HCT116 (cell line): ENCODE measurements at regions not wholly inside any gene's neighbourhood (a gene's known extent, or its start where the extent isn't known, plus 50 kb on each side); places are given as distances from the start of the nearest gene placed in this dataset.

Experiments
- ATAC-seq: fragments of 200-7000 bp; cut with Tn5 transposase; 2 replicates; pipeline ENCODE4 v1.9.1; 2020; ENCODE audit warnings: mild to moderate bottlenecking, moderate library complexity
- BruUV-seq: library from RNA; stranded (reverse); fragments of 400-500 nt; replicated peaks from 2 replicates; lab custom pipeline; 2021; lab: Mats Ljungman, UMichigan
- CTCF ChIA-PET: fragments of 300-600 bp; sonication (Branson Sonifier 250); formaldehyde crosslinking; loops from one replicate; lab custom pipeline; 2021; ENCODE audit warnings: antibody characterized with exemption; lab: Charles Lee
- POLR2A ChIA-PET: fragments of 300-600, 350-600 bp; sonication (Branson Sonifier 250); formaldehyde crosslinking; loops from one replicate; lab custom pipeline; 2021; ENCODE audit warnings: antibody characterized with exemption; lab: Charles Lee
- RAD21 ChIA-PET, 2 experiments: fragments of 300-600 bp; sonication (Branson Sonifier 250); formaldehyde crosslinking; loops; one replicate each; lab custom pipeline; 2023; ENCODE audit warnings: low total read pairs in 2 of 2; ENCODE audit not compliant: uncharacterized antibody in 2 of 2, unreplicated experiment in 2 of 2, low non-redundant PET in 1 of 2; lab: Charles Lee
- DNase-seq: peaks from one replicate; pipeline ENCODE4 v3.0.0-alpha.2; 2010; ENCODE audit warnings: low read depth, low spot score
- H2AFZ ChIP-seq: fragments of 200-600 bp; shearing (Covaris generic), sonication (generic); 2 replicates; pipeline ENCODE4 v1.6.1; 2017; ENCODE audit warnings: low read depth, mixed run types, mixed read lengths, antibody characterized with exemption, low read length; ENCODE audit not compliant: poor library complexity, severe bottlenecking
- H3K27ac ChIP-seq: 2 replicates; pipeline ENCODE4 v1.5.1; 2012; ENCODE audit warnings: low read depth, low read length
- H3K27me3 ChIP-seq: fragments of 200-600 bp; sonication (generic); 2 replicates; pipeline ENCODE4 v1.6.1; 2016; ENCODE audit warnings: mixed run types, low read length, mixed read lengths; ENCODE audit not compliant: insufficient read depth
- H3K36me3 ChIP-seq, 2 experiments: fragments of 200-500 bp in 1 of 2; fragments of 200-600 bp in 1 of 2; sonication (Bioruptor generic) in 1 of 2; sonication (generic) in 1 of 2; 2 replicates each; pipeline versions ENCODE4 v1.5.1 to v1.6.1; 2014 to 2016; ENCODE audit warnings: low read length in 2 of 2, inconsistent platforms in 1 of 2, mixed read lengths in 1 of 2, mixed run types in 1 of 2; ENCODE audit not compliant: insufficient read depth in 2 of 2, control insufficient read depth in 1 of 2
- H3K4me1 ChIP-seq, 2 experiments: fragments of 200-600 bp in 1 of 2; sonication (generic) in 1 of 2; 2 replicates each; pipeline versions ENCODE4 v1.5.1 to v1.6.1; 2012 to 2017; ENCODE audit warnings: low read length in 2 of 2, inconsistent platforms in 1 of 2, mild to moderate bottlenecking in 1 of 2, mixed read lengths in 1 of 2, mixed run types in 1 of 2, moderate library complexity in 1 of 2; ENCODE audit not compliant: insufficient read depth in 2 of 2, control insufficient read depth in 1 of 2
- H3K4me2 ChIP-seq: fragments of 200-600 bp; sonication (generic); 2 replicates; pipeline ENCODE4 v1.6.1; 2017; ENCODE audit warnings: mixed run types, low read length, mixed read lengths
- H3K4me3 ChIP-seq, 2 experiments: fragments of 200-600 bp in 1 of 2; sonication (generic) in 1 of 2; replicated peaks in 1 of 2; 2 replicates each; pipeline ENCODE4 v1.5.1; 2011 to 2016; ENCODE audit warnings: low read length in 2 of 2, control low read depth in 1 of 2, low read depth in 1 of 2, mild to moderate bottlenecking in 1 of 2, mixed read lengths in 1 of 2, mixed run types in 1 of 2
- H3K79me2 ChIP-seq: fragments of 200-600 bp; sonication (generic); 2 replicates; pipeline ENCODE4 v1.6.1; 2017; ENCODE audit warnings: mild to moderate bottlenecking, mixed run types, low read length, moderate library complexity, mixed read lengths; ENCODE audit not compliant: insufficient read depth
- H3K9ac ChIP-seq: fragments of 200-600 bp; sonication (generic); 2 replicates; pipeline ENCODE4 v1.6.1; 2016; ENCODE audit warnings: low read length, mixed read lengths
- H3K9me2 ChIP-seq: fragments of 200-600 bp; sonication (generic), shearing (Covaris generic); 2 replicates; pipeline ENCODE4 v1.6.1; 2017; ENCODE audit warnings: mixed run types, mild to moderate bottlenecking, moderate library complexity; ENCODE audit not compliant: insufficient read depth
- H3K9me3 ChIP-seq, 2 experiments: fragments of 200-500 bp in 1 of 2; fragments of 200-600 bp in 1 of 2; sonication (Bioruptor generic) in 1 of 2; sonication (generic) in 1 of 2; 2 replicates each; pipeline ENCODE4 v1.6.1; 2014 to 2017; ENCODE audit warnings: low read length in 2 of 2, mixed read lengths in 2 of 2, inconsistent platforms in 1 of 2, low read depth in 1 of 2, mild to moderate bottlenecking in 1 of 2, mixed run types in 1 of 2, moderate library complexity in 1 of 2; ENCODE audit not compliant: control insufficient read depth in 1 of 2, insufficient read depth in 1 of 2
- H4K20me1 ChIP-seq: fragments of 200-600 bp; sonication (generic), shearing (Covaris generic); 2 replicates; pipeline ENCODE4 v1.6.1; 2017; ENCODE audit warnings: mixed run types, mild to moderate bottlenecking, moderate library complexity; ENCODE audit not compliant: insufficient read depth
- CEBPB ChIP-seq: IDR thresholded peaks from 2 replicates; pipeline ENCODE4 v1.6.1; 2012; ENCODE audit warnings: low read depth
- EGR1 ChIP-seq: IDR thresholded peaks from 2 replicates; pipeline ENCODE4 v1.6.1; 2012; ENCODE audit warnings: low read depth
- ELF1 ChIP-seq: IDR thresholded peaks from 2 replicates; pipeline ENCODE4 v1.6.1; 2012; ENCODE audit warnings: low read depth, borderline replicate concordance
- EZH2 ChIP-seq: fragments of 200-600 bp; sonication (generic); IDR thresholded peaks from 2 replicates; pipeline ENCODE4 v1.6.1; 2017; ENCODE audit warnings: antibody characterized with exemption, mixed run types
- EZH2phosphoT487 ChIP-seq: fragments of 200-600 bp; IDR thresholded peaks from 2 replicates; pipeline ENCODE4 v1.6.1; 2018; ENCODE audit warnings: antibody characterized with exemption, borderline replicate concordance
- FOSL1 ChIP-seq: IDR thresholded peaks from 2 replicates; pipeline ENCODE4 v1.6.1; 2012; ENCODE audit warnings: low read depth
- JUND ChIP-seq: IDR thresholded peaks from 2 replicates; pipeline ENCODE4 v1.6.1; 2012
- POLR2A ChIP-seq: IDR thresholded peaks from 2 replicates; pipeline ENCODE4 v1.7.0; 2011; ENCODE audit warnings: borderline replicate concordance; ENCODE audit not compliant: insufficient read depth, insufficient read length; ENCODE audit errors: extremely low read depth
- POLR2AphosphoS5 ChIP-seq: IDR thresholded peaks from 2 replicates; pipeline ENCODE4 v1.6.1; 2011; ENCODE audit warnings: mild to moderate bottlenecking, low read depth, low read length, moderate library complexity
- SIN3A ChIP-seq: IDR thresholded peaks from 2 replicates; pipeline ENCODE4 v1.6.1; 2012; ENCODE audit warnings: low read depth
- SP1 ChIP-seq: IDR thresholded peaks from 2 replicates; pipeline ENCODE4 v1.6.1; 2012; ENCODE audit warnings: low read depth
- YY1 ChIP-seq: IDR thresholded peaks from 2 replicates; pipeline ENCODE4 v1.6.1; 2011; ENCODE audit warnings: low read length, low read depth, moderate library complexity, mild to moderate bottlenecking; ENCODE audit not compliant: insufficient replicate concordance; ENCODE audit errors: extremely low read depth
- ZFX ChIP-seq: fragments of 450-650 bp; IDR thresholded peaks from 2 replicates; pipeline ENCODE4 v1.6.1; 2017
- ZNF274 ChIP-seq: fragments of 200-500 bp; sonication (Bioruptor generic); IDR thresholded peaks from 2 replicates; pipeline ENCODE4 v1.6.1; 2014; ENCODE audit warnings: mild to moderate bottlenecking, low read depth, low read length, inconsistent platforms
- intact Hi-C: fragments of 100-400 bp; cut with micrococcal nuclease; formaldehyde crosslinking; loops from 2 replicates; pipeline ENCODE4 v1.10.0; 2022
- TF ChIP-seq, protein P1 (sequence below): IDR thresholded peaks from 2 replicates; pipeline ENCODE4 v1.6.1; 2012
- TF ChIP-seq, protein P2 (sequence below): IDR thresholded peaks from 2 replicates; pipeline ENCODE4 v1.6.1; 2012
- TF ChIP-seq, protein P3 (sequence below): IDR thresholded peaks from 2 replicates; pipeline ENCODE4 v1.6.1; 2011; ENCODE audit warnings: mild to moderate bottlenecking, low read length, moderate library complexity; ENCODE audit not compliant: insufficient replicate concordance; ENCODE audit errors: extremely low read depth
- TF ChIP-seq, protein P4 (sequence below), 3 experiments: fragments of 200-600 bp in 1 of 3; sonication (generic) in 1 of 3; IDR thresholded peaks in 2 of 3; conservative IDR thresholded peaks in 1 of 3; 2 replicates each; pipeline ENCODE4 v1.5.1; 2012 to 2017; ENCODE audit warnings: low read depth in 2 of 3, low read length in 2 of 3, antibody characterized with exemption in 1 of 3, borderline replicate concordance in 1 of 3, control low read depth in 1 of 3, mild to moderate bottlenecking in 1 of 3, mixed read lengths in 1 of 3, mixed run types in 1 of 3, moderate library complexity in 1 of 3; ENCODE audit not compliant: insufficient read depth in 1 of 3

DNA sequence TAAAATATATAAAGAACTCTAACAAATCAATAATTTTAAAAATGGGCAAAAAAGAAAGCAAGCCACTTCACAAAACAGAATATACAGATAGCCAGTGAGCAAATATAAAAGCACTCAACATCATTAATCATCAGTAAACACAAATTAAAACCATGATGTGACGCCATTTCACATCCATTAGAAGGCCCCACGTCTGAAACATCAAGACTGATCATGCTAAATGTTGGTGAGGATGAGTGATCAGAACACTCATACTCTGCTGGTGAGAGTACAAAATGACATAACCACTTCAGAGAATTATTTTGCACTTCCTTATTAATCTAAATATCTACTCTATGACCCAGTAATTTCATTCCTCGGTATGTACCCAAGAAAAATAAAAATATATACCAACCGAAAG lies 512.2 kb upstream of the NR5A2 start:
- Histone ChIP-seq H3K27me3 (no peaks in the 10 kb centered on the region), H3K9me2 (no peaks in the 10 kb centered on the region; the same call in 1 of the 2 replicates), H3K27ac (no peak overlapping the region), H3K4me3 (no peak overlapping the region), H4K20me1 (no peaks in the 10 kb centered on the region), H3K9me3 (no peaks in the 10 kb centered on the region), H3K36me3 (no peaks in the 10 kb centered on the region), H3K4me2 (no peak overlapping the region), H3K4me1 (no peaks in the 10 kb centered on the region), H3K79me2 (no peaks in the 10 kb centered on the region), H2AFZ (no peak overlapping the region), H3K9ac (no peak overlapping the region)
- CTCF ChIA-PET = no interaction called here
- no peak for DNase-seq
- no TSS peak for BruUV-seq
- POLR2A ChIA-PET = no interaction called here
- intact Hi-C loops = no loop called here
- no peak for ATAC-seq
- TF ChIP-seq POLR2AphosphoS5 = no peak
- TF ChIP-seq, protein P1, sequence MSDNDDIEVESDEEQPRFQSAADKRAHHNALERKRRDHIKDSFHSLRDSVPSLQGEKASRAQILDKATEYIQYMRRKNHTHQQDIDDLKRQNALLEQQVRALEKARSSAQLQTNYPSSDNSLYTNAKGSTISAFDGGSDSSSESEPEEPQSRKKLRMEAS = no peak
- TF ChIP-seq, all 23 proteins: peak for 0
- RAD21 ChIA-PET = no interaction called here

DNA sequence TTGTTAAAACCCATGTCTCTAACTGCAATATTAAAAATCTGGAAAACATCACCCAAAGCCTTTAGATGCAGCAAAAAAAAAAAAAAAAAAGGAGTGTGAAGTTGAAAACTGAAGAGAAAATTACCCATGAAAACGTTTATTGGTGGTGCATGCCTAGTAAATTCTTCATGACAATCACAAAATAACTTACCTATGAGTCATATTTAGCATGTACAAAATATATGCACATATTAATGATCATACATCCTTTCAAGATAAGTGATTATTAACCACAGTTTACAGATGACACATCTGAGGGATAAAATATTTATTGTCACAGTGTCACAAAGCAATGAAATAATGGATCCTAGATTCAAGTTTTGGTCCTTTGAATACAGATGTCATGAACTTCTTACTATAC lies 505.2 kb upstream of the NR5A2 start:
- intact Hi-C loops = no loop called here
- Histone ChIP-seq H3K36me3 (no peaks in the 10 kb centered on the region), H3K27ac (no peak overlapping the region), H3K79me2 (no peaks in the 10 kb centered on the region), H3K9me3 (no peaks in the 10 kb centered on the region), H3K9ac (no peak overlapping the region), H3K4me1 (no peaks in the 10 kb centered on the region), H2AFZ (no peak overlapping the region), H3K27me3 (no peaks in the 10 kb centered on the region), H4K20me1 (no peaks in the 10 kb centered on the region), H3K4me2 (no peak overlapping the region), H3K4me3 (no peak overlapping the region), H3K9me2 (no peaks in the 10 kb centered on the region)
- ChIA-PET POLR2A (no interaction called here), CTCF (no interaction called here), RAD21 (no interaction called here)
- DNase-seq = no peak
- BruUV-seq = no TSS peak
- ATAC-seq = no peak
- TF ChIP-seq ZNF274 (no peak), SIN3A (no peak), POLR2A (no peak), EGR1 (no peak), EZH2 (no peak), EZH2phosphoT487 (no peak), YY1 (no peak), ZFX (no peak), CEBPB (no peak), SP1 (no peak), JUND (no peak), FOSL1 (no peak), ELF1 (no peak)
- TF ChIP-seq, protein P2, sequence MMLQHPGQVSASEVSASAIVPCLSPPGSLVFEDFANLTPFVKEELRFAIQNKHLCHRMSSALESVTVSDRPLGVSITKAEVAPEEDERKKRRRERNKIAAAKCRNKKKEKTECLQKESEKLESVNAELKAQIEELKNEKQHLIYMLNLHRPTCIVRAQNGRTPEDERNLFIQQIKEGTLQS = no peak
- TF ChIP-seq, protein P3, sequence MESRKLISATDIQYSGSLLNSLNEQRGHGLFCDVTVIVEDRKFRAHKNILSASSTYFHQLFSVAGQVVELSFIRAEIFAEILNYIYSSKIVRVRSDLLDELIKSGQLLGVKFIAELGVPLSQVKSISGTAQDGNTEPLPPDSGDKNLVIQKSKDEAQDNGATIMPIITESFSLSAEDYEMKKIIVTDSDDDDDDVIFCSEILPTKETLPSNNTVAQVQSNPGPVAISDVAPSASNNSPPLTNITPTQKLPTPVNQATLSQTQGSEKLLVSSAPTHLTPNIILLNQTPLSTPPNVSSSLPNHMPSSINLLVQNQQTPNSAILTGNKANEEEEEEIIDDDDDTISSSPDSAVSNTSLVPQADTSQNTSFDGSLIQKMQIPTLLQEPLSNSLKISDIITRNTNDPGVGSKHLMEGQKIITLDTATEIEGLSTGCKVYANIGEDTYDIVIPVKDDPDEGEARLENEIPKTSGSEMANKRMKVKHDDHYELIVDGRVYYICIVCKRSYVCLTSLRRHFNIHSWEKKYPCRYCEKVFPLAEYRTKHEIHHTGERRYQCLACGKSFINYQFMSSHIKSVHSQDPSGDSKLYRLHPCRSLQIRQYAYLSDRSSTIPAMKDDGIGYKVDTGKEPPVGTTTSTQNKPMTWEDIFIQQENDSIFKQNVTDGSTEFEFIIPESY = no peak
- TF ChIP-seq, protein P1 = no peak
- TF ChIP-seq, protein P4, sequence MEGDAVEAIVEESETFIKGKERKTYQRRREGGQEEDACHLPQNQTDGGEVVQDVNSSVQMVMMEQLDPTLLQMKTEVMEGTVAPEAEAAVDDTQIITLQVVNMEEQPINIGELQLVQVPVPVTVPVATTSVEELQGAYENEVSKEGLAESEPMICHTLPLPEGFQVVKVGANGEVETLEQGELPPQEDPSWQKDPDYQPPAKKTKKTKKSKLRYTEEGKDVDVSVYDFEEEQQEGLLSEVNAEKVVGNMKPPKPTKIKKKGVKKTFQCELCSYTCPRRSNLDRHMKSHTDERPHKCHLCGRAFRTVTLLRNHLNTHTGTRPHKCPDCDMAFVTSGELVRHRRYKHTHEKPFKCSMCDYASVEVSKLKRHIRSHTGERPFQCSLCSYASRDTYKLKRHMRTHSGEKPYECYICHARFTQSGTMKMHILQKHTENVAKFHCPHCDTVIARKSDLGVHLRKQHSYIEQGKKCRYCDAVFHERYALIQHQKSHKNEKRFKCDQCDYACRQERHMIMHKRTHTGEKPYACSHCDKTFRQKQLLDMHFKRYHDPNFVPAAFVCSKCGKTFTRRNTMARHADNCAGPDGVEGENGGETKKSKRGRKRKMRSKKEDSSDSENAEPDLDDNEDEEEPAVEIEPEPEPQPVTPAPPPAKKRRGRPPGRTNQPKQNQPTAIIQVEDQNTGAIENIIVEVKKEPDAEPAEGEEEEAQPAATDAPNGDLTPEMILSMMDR (IDR thresholded peaks at IDR 0.05 in 2 of 3, conservative IDR thresholded peaks at IDR 0.05 in 1 of 3; ENCODE audit: borderline replicate concordance in 1 of 3, insufficient read depth in 1 of 3, low read depth in 2 of 3, low read length in 2 of 3) = no peak
